Gastrocnemius medialis (tissue), 4 donors: ENCODE measurements at regions not wholly inside any gene's neighbourhood (a gene's known extent, or its start where the extent isn't known, plus 50 kb on each side); places are given as distances from the start of the nearest gene placed in this dataset.
A peak's percentile ranks its signal among the peaks of the same experiment; 100 is the strongest.

ENCODE experiments used
- ATAC-seq, 2 donors: fragments of 150-250 bp; one replicate each; pipeline ENCODE4 v1.9.1; 2016
- DNase-seq, 2 donors: peaks; one replicate each; pipeline ENCODE4 v3.0.0-alpha.2; 2019
- H3K27ac ChIP-seq, 4 donors: fragments of 200-600 bp; sonication (generic); 1 replicate in 1 of 4; 2 replicates in 3 of 4; pipeline ENCODE4 v1.5.1; 2016 to 2018; ENCODE audit warnings: mild to moderate bottlenecking in 2 of 4, moderate library complexity in 1 of 4
- H3K27me3 ChIP-seq, 3 donors: fragments of 200-600 bp; sonication (generic) in 2 of 3; 1 replicate in 1 of 3; 2 replicates in 2 of 3; pipeline versions ENCODE4 v1.5.1 to v1.6.0; 2016 to 2019; ENCODE audit warnings: mild to moderate bottlenecking in 1 of 3, moderate library complexity in 1 of 3
- H3K36me3 ChIP-seq, 2 donors: fragments of 200-600 bp; sonication (generic) in 1 of 2; one replicate each; pipeline ENCODE4 v1.5.1; 2017 to 2018
- H3K4me1 ChIP-seq, 2 donors: fragments of 200-600 bp; sonication (generic) in 1 of 2; one replicate each; pipeline ENCODE4 v1.5.1; 2016 to 2017; ENCODE audit warnings: mild to moderate bottlenecking in 2 of 2
- H3K4me3 ChIP-seq, 4 donors: fragments of 200-600 bp; sonication (generic) in 3 of 4; 1 replicate in 1 of 4; 2 replicates in 3 of 4; pipeline ENCODE4 v1.5.1; 2016 to 2019; ENCODE audit warnings: mild to moderate bottlenecking in 2 of 4
- H3K9me3 ChIP-seq, 3 donors: fragments of 200-600 bp; sonication (generic) in 2 of 3; 1 replicate in 1 of 3; 2 replicates in 2 of 3; pipeline ENCODE4 v1.5.1; 2016 to 2019
- CTCF ChIP-seq, 5 experiments: fragments of 450-650 bp in 3 of 5; fragments of 200-600 bp in 2 of 5; sonication (generic) in 2 of 5; IDR thresholded peaks in 4 of 5; conservative IDR thresholded peaks in 1 of 5; 1 replicate in 4 of 5; 2 replicates in 1 of 5; pipeline ENCODE4 v1.5.1; 2016 to 2019; ENCODE audit warnings: antibody characterized with exemption in 5 of 5, mild to moderate bottlenecking in 3 of 5, moderate library complexity in 3 of 5
- POLR2A ChIP-seq, 2 donors: fragments of 450-650 bp; IDR thresholded peaks; one replicate each; pipeline ENCODE4 v1.6.1; 2017; ENCODE audit warnings: antibody characterized with exemption in 2 of 2, mild to moderate bottlenecking in 2 of 2, moderate library complexity in 2 of 2
- in situ Hi-C, 4 donors: fragments of 200-750 bp; cut with MboI; loops; one replicate each; pipeline versions ENCODE4 v1.15.0 to v1.8.0; 2017; ENCODE audit warnings: low sequenced_read_pairs in 4 of 4
- intact Hi-C: fragments of 100-400 bp; cut with DNase I; formaldehyde crosslinking; loops from one replicate; pipeline ENCODE4 v1.15.1; 2023; ENCODE audit warnings: low total_unique reads

GRCh38 chr5:68161156-68161555 lies 54.4 kb upstream of the PIK3R1 start:
- in situ Hi-C loops, result no loop called here
- Histone ChIP-seq H3K27ac (no peak overlapping the region), H3K27me3 (no peaks in the 10 kb centered on the region), H3K4me3 (no peak overlapping the region), H3K9me3 (no peaks in the 10 kb centered on the region), H3K4me1 (no peaks in the 10 kb centered on the region), H3K36me3 (no peaks in the 10 kb centered on the region)
- intact Hi-C loops, result no loop called here
- TF ChIP-seq CTCF (IDR thresholded peaks at IDR 0.05 in 4 of 5, conservative IDR thresholded peaks at IDR 0.05 in 1 of 5) (no peak), POLR2A (IDR thresholded peaks at IDR 0.05) (no peak)
- ATAC-seq (no peak), DNase-seq (no peak)

- intact Hi-C loops (no loop called here), in situ Hi-C loops (no loop called here)
- Histone ChIP-seq H3K4me1 (no peaks in the 10 kb centered on the region), H3K27ac (no peak overlapping the region), H3K36me3 (no peaks in the 10 kb centered on the region), H3K9me3 (no peaks in the 10 kb centered on the region), H3K4me3 (no peak overlapping the region), H3K27me3 (no peaks in the 10 kb centered on the region)
- DNase-seq (peak; percentile 36 to 48), ATAC-seq (peak in 1 of 2 donors; percentile 42)
- TF ChIP-seq POLR2A (IDR thresholded peaks at IDR 0.05) (no peak), CTCF (IDR thresholded peaks at IDR 0.05 in 4 of 5, conservative IDR thresholded peaks at IDR 0.05 in 1 of 5) (no peak)
These were observed 56.2 kb upstream of the PIK3R1 start for GRCh38 chr5:68159224-68159951.

- no peak for TF ChIP-seq POLR2A (IDR thresholded peaks at IDR 0.05)
- no peak for TF ChIP-seq CTCF (IDR thresholded peaks at IDR 0.05 in 4 of 5, conservative IDR thresholded peaks at IDR 0.05 in 1 of 5)
- H3K4me3 ChIP-seq, result no peak overlapping the region
- H3K4me1 ChIP-seq, result no peaks in the 10 kb centered on the region
- no peaks in the 10 kb centered on the region for H3K27me3 ChIP-seq
- H3K36me3 ChIP-seq, result no peaks in the 10 kb centered on the region
- in situ Hi-C loops, result no loop called here
- ATAC-seq, result no peak
- DNase-seq, result no peak
- no peaks in the 10 kb centered on the region for H3K9me3 ChIP-seq
- intact Hi-C loops, result no loop called here
- H3K27ac ChIP-seq, result no peak overlapping the region
These were observed 59.6 kb upstream of the PIK3R1 start for GRCh38 chr5:68155940-68156339.

- ATAC-seq (no peak), DNase-seq (no peak)
- no peak overlapping the region for H3K4me3 ChIP-seq
- no peak for TF ChIP-seq POLR2A (IDR thresholded peaks at IDR 0.05)
- TF ChIP-seq CTCF (IDR thresholded peaks at IDR 0.05 in 4 of 5, conservative IDR thresholded peaks at IDR 0.05 in 1 of 5), result no peak
- H3K27ac ChIP-seq, result no peak overlapping the region
- no peaks in the 10 kb centered on the region for H3K9me3 ChIP-seq
- in situ Hi-C loops (no loop called here), intact Hi-C loops (no loop called here)
- H3K4me1 ChIP-seq, result no peaks in the 10 kb centered on the region
- no peaks in the 10 kb centered on the region for H3K36me3 ChIP-seq
- H3K27me3 ChIP-seq, result no peaks in the 10 kb centered on the region
These were observed 61.3 kb upstream of the PIK3R1 start for GRCh38 chr5:68154119-68154857.
